ENCODE measurements at regions not wholly inside any gene's neighbourhood (a gene's known extent, or its start where the extent isn't known, plus 50 kb on each side); places are given as distances from the start of the nearest gene placed in this dataset.

- no peak overlapping the region for H3K27ac ChIP-seq
- H3K36me3 ChIP-seq = no peaks in the 10 kb centered on the region
- TF ChIP-seq CTCF (IDR thresholded peaks at IDR 0.05) = no peak
- DNase-seq (ENCODE audit: low spot score) (no peak), ATAC-seq (ENCODE audit: insufficient number of reproducible peaks, low FRiP score, low read depth) (no peak)
- no peaks in the 10 kb centered on the region for H3K4me1 ChIP-seq (ENCODE audit: control insufficient read depth in 1 of 2, low read depth in 2 of 2)
- H3K9me3 ChIP-seq = no peaks in the 10 kb centered on the region
- no peaks in the 10 kb centered on the region for H3K27me3 ChIP-seq (replicated peaks; ENCODE audit: insufficient read depth)
- H3K4me3 ChIP-seq = no peak overlapping the region
These were observed 152.6 kb downstream of the IRF8 start for GRCh38 chr16:86051368-86052114.

- Histone ChIP-seq H3K4me3 (no peak overlapping the region), H3K9me3 (no peaks in the 10 kb centered on the region), H3K36me3 (no peaks in the 10 kb centered on the region), H3K4me1 (ENCODE audit: control insufficient read depth in 1 of 2, low read depth in 2 of 2) (no peaks in the 10 kb centered on the region), H3K27ac (no peak overlapping the region), H3K27me3 (replicated peaks; ENCODE audit: insufficient read depth) (no peaks in the 10 kb centered on the region)
- no peak for ATAC-seq (ENCODE audit: insufficient number of reproducible peaks, low FRiP score, low read depth)
- no peak for DNase-seq (ENCODE audit: low spot score)
- no peak for TF ChIP-seq CTCF (IDR thresholded peaks at IDR 0.05)
These were observed 153.2 kb downstream of the IRF8 start for GRCh38 chr16:86052115-86052670.

- DNase-seq (ENCODE audit: low spot score) (no peak), ATAC-seq (ENCODE audit: insufficient number of reproducible peaks, low FRiP score, low read depth) (no peak)
- H3K4me3 ChIP-seq = no peak overlapping the region
These were observed 154.0 kb downstream of the IRF8 start for GRCh38 chr16:86052926-86053325.

GRCh38 chr16:86059253-86060171, 160.6 kb downstream of the IRF8 start:
- no peak for DNase-seq (ENCODE audit: low spot score)
- H3K27ac ChIP-seq = no peak overlapping the region
- H3K4me3 ChIP-seq = no peak overlapping the region
- no peak for ATAC-seq (ENCODE audit: insufficient number of reproducible peaks, low FRiP score, low read depth)
- no peaks in the 10 kb centered on the region for H3K9me3 ChIP-seq
- no peaks in the 10 kb centered on the region for H3K27me3 ChIP-seq (replicated peaks; ENCODE audit: insufficient read depth)
- no peak for TF ChIP-seq CTCF (IDR thresholded peaks at IDR 0.05)
- H3K36me3 ChIP-seq = no peaks in the 10 kb centered on the region
- H3K4me1 ChIP-seq (ENCODE audit: control insufficient read depth in 1 of 2, low read depth in 2 of 2) = no peaks in the 10 kb centered on the region

More at GRCh38 chr16:86052926-86053325, 154.0 kb downstream of the IRF8 start:
- TF ChIP-seq CTCF (IDR thresholded peaks at IDR 0.05) = no peak
- no peaks in the 10 kb centered on the region for H3K27me3 ChIP-seq (replicated peaks; ENCODE audit: insufficient read depth)
- no peaks in the 10 kb centered on the region for H3K36me3 ChIP-seq
- no peak overlapping the region for H3K27ac ChIP-seq
- no peaks in the 10 kb centered on the region for H3K4me1 ChIP-seq (ENCODE audit: control insufficient read depth in 1 of 2, low read depth in 2 of 2)
- no peaks in the 10 kb centered on the region for H3K9me3 ChIP-seq
